Adrenal gland (tissue), 9 donors: ENCODE measurements at regions not wholly inside any gene's neighbourhood (a gene's known extent, or its start where the extent isn't known, plus 50 kb on each side); places are given as distances from the start of the nearest gene placed in this dataset.

Source experiments
- DNase-seq, 7 donors: peaks; one replicate each; pipeline ENCODE4 v3.0.0-alpha.2; 2019 to 2020
- H3K27ac ChIP-seq, 5 donors: fragments of 200-600 bp; sonication (generic) in 4 of 5; 1 replicate in 3 of 5; 2 replicates in 2 of 5; pipeline versions ENCODE4 v1.5.1 to v1.8.0; 2016 to 2020; ENCODE audit warnings: mild to moderate bottlenecking in 1 of 5
- H3K27me3 ChIP-seq: fragments of 200-600 bp; 2 replicates; pipeline ENCODE4 v1.8.0; 2021
- H3K36me3 ChIP-seq, 2 donors: fragments of 200-600 bp; replicated peaks in 1 of 2; 1 replicate in 1 of 2; 2 replicates in 1 of 2; pipeline versions ENCODE4 v1.5.1 to v1.8.0; 2018 to 2022
- H3K4me1 ChIP-seq, 2 donors: fragments of 200-600 bp; replicated peaks in 1 of 2; 1 replicate in 1 of 2; 2 replicates in 1 of 2; pipeline versions ENCODE4 v1.5.1 to v1.8.0; 2018 to 2021
- H3K4me3 ChIP-seq, 4 donors: fragments of 200-600 bp; sonication (generic) in 3 of 4; one replicate each; pipeline ENCODE4 v1.5.1; 2016 to 2018
- H3K9me3 ChIP-seq, 3 donors: fragments of 200-600 bp; sonication (generic) in 1 of 3; replicated peaks in 1 of 3; 1 replicate in 2 of 3; 2 replicates in 1 of 3; pipeline versions ENCODE4 v1.5.1 to v1.8.0; 2016 to 2021
- CTCF ChIP-seq, 6 experiments: fragments of 450-650 bp in 4 of 6; fragments of 200-600 bp in 2 of 6; sonication (generic) in 1 of 6; IDR thresholded peaks; 1 replicate in 5 of 6; 2 replicates in 1 of 6; pipeline versions ENCODE4 v1.5.1 to v1.8.0; 2016 to 2021; ENCODE audit warnings: antibody characterized with exemption in 6 of 6, mild to moderate bottlenecking in 2 of 6, moderate library complexity in 1 of 6
- POLR2A ChIP-seq, 2 donors: fragments of 450-650 bp; IDR thresholded peaks; one replicate each; pipeline ENCODE4 v1.6.1; 2017; ENCODE audit warnings: antibody characterized with exemption in 2 of 2, mild to moderate bottlenecking in 2 of 2, moderate library complexity in 1 of 2
- WGBS, 4 donors: extraction: QIAGEN DNeasy Blood & Tissue Kit in 2 of 4; methylation state at CpG; one replicate each; pipeline versions ENCODE4 v1.1.5 to v1.1.7; 2013 to 2017; 5-methylcytosine and 5-hydroxymethylcytosine counted together
- intact Hi-C, 2 donors: fragments of 100-400 bp; cut with DNase I; formaldehyde crosslinking; loops; one replicate each; pipeline versions ENCODE4 v1.14.1 to v1.15.0; 2022 to 2023
- donor health status: healthy with polysubstance abuse.
- donor health status: Bipolar disorder and iron deficiency.
- donor health status: DM: yes; HTN: yes; CAD: no.
- donor health status: DM: no; HTN: no; CAD: no.
- donor health status: DM: no; HTN: no; CAD: no.

GRCh38 chr20:40890181-40890580, 138.4 kb upstream of the TOP1 start:
- H3K27ac ChIP-seq, result no peak overlapping the region
- intact Hi-C loops, result no loop called here
- H3K4me1 ChIP-seq, result peaks cover 7 to 17% of the 10 kb centered on the region in 2 donors
- no peaks in the 10 kb centered on the region for H3K9me3 ChIP-seq
- no peak overlapping the region for H3K4me3 ChIP-seq
- no peak for TF ChIP-seq CTCF (IDR thresholded peaks at IDR 0.05)
- no peak for TF ChIP-seq POLR2A (IDR thresholded peaks at IDR 0.05)
- no peaks in the 10 kb centered on the region for H3K36me3 ChIP-seq
- 96 to 100% (median 98%) methylated on average over 2 of the region's 2 CpGs for WGBS, 4 donors
- no peak for DNase-seq
- no peaks in the 10 kb centered on the region for H3K27me3 ChIP-seq

- TF ChIP-seq CTCF (IDR thresholded peaks at IDR 0.05) (no peak), POLR2A (IDR thresholded peaks at IDR 0.05) (no peak)
- Histone ChIP-seq H3K4me3 (no peak overlapping the region), H3K27ac (no peak overlapping the region), H3K4me1 (peaks cover 7 to 17% of the 10 kb centered on the region in 2 donors), H3K9me3 (no peaks in the 10 kb centered on the region), H3K27me3 (no peaks in the 10 kb centered on the region), H3K36me3 (no peaks in the 10 kb centered on the region)
- intact Hi-C loops, result no loop called here
- no peak for DNase-seq
These were observed 138.0 kb upstream of the TOP1 start for GRCh38 chr20:40890635-40891034.

- H3K36me3 ChIP-seq, result no peaks in the 10 kb centered on the region
- no peaks in the 10 kb centered on the region for H3K9me3 ChIP-seq
- no peak overlapping the region for H3K4me3 ChIP-seq
- intact Hi-C loops, result no loop called here
- no peak for DNase-seq
- no peak for TF ChIP-seq POLR2A (IDR thresholded peaks at IDR 0.05)
- TF ChIP-seq CTCF (IDR thresholded peaks at IDR 0.05), result no peak
- peaks cover 7 to 17% of the 10 kb centered on the region in 2 donors for H3K4me1 ChIP-seq
- no peaks in the 10 kb centered on the region for H3K27me3 ChIP-seq
- no peak overlapping the region for H3K27ac ChIP-seq
These were observed 137.3 kb upstream of the TOP1 start for GRCh38 chr20:40891351-40891750.

GRCh38 chr20:40892642-40893041, 136.0 kb upstream of the TOP1 start:
- H3K36me3 ChIP-seq, result no peaks in the 10 kb centered on the region
- H3K27ac ChIP-seq, result no peak overlapping the region
- no peak for DNase-seq
- H3K9me3 ChIP-seq, result no peaks in the 10 kb centered on the region
- H3K4me1 ChIP-seq, result peaks cover 7 to 17% of the 10 kb centered on the region in 2 donors
- TF ChIP-seq POLR2A (IDR thresholded peaks at IDR 0.05), result no peak
- no peak for TF ChIP-seq CTCF (IDR thresholded peaks at IDR 0.05)
- H3K4me3 ChIP-seq, result no peak overlapping the region
- 78 to 100% (median 96%) methylated on average over 2 of the region's 2 CpGs for WGBS, 4 donors
- H3K27me3 ChIP-seq, result no peaks in the 10 kb centered on the region
- intact Hi-C loops, result no loop called here
